ENCODE measurements at regions not wholly inside any gene's neighbourhood (a gene's known extent, or its start where the extent isn't known, plus 50 kb on each side); places are given as distances from the start of the nearest gene placed in this dataset.

- no peak for DNase-seq
- Histone ChIP-seq H3K36me3 (no peaks in the 10 kb centered on the region), H3K4me3 (no peak overlapping the region), H3K27ac (no peak overlapping the region), H3K27me3 (ENCODE audit: low read depth) (no peaks in the 10 kb centered on the region), H3K4me1 (no peaks in the 10 kb centered on the region), H3K9me3 (no peaks in the 10 kb centered on the region)
- intact Hi-C loops (cut with DNase I), result no loop called here
- ATAC-seq, result no peak
- no peak for TF ChIP-seq CTCF (IDR thresholded peaks at IDR 0.05)
These were observed 112.8 kb downstream of the DSC3 start for GRCh38 chr18:30929718-30930117.

- H3K27me3 ChIP-seq (ENCODE audit: low read depth), result no peaks in the 10 kb centered on the region
These were observed 113.5 kb downstream of the DSC3 start for GRCh38 chr18:30929065-30929464.

GRCh38 chr18:30927517-30928075, 114.9 kb downstream of the DSC3 start:
- no peak for TF ChIP-seq CTCF (IDR thresholded peaks at IDR 0.05)
- no peak for DNase-seq
- H3K9me3 ChIP-seq, result no peaks in the 10 kb centered on the region

More at GRCh38 chr18:30929065-30929464, 113.5 kb downstream of the DSC3 start:
- H3K4me3 ChIP-seq, result no peak overlapping the region
- H3K9me3 ChIP-seq, result no peaks in the 10 kb centered on the region
- no peak for TF ChIP-seq CTCF (IDR thresholded peaks at IDR 0.05)
- H3K4me1 ChIP-seq, result no peaks in the 10 kb centered on the region
- intact Hi-C loops (cut with DNase I), result no loop called here
- no peak overlapping the region for H3K27ac ChIP-seq
- no peaks in the 10 kb centered on the region for H3K36me3 ChIP-seq
- DNase-seq (no peak), ATAC-seq (no peak)

DNA sequence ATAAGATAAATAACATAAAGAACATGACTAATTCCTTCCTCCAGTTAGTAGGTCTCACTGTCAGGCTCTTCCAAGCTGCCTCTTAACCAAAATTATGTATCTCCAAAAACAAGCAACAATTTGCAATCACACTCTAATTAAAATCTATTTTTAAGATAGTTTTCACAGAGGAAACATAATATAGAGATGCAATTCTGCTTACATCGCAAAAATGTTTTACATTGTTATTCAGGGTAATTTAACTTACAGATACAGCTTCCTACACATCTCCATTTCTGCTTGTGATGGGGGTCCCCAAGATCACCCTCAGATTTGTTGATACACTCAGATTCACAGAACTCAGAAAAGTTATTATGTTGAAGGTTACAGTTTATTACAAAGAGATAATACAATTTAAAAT, 115.5 kb downstream of the DSC3 start:
- intact Hi-C loops (cut with DNase I), result no loop called here
- no peak overlapping the region for H3K27ac ChIP-seq
- H3K9me3 ChIP-seq, result no peaks in the 10 kb centered on the region
- TF ChIP-seq CTCF (IDR thresholded peaks at IDR 0.05), result no peak
- H3K4me1 ChIP-seq, result no peaks in the 10 kb centered on the region
- H3K27me3 ChIP-seq (ENCODE audit: low read depth), result no peaks in the 10 kb centered on the region
- ATAC-seq (no peak), DNase-seq (no peak)
- H3K4me3 ChIP-seq, result no peak overlapping the region
- no peaks in the 10 kb centered on the region for H3K36me3 ChIP-seq

More at GRCh38 chr18:30927517-30928075, 114.9 kb downstream of the DSC3 start:
- ATAC-seq, result no peak
- H3K4me1 ChIP-seq, result no peaks in the 10 kb centered on the region
- no peak overlapping the region for H3K4me3 ChIP-seq
- H3K36me3 ChIP-seq, result no peaks in the 10 kb centered on the region
- intact Hi-C loops (cut with DNase I), result no loop called here
- no peaks in the 10 kb centered on the region for H3K27me3 ChIP-seq (ENCODE audit: low read depth)
- no peak overlapping the region for H3K27ac ChIP-seq

GRCh38 chr18:30925795-30926194, 116.7 kb downstream of the DSC3 start:
- Histone ChIP-seq H3K27ac (no peak overlapping the region), H3K27me3 (ENCODE audit: low read depth) (no peaks in the 10 kb centered on the region), H3K4me1 (no peaks in the 10 kb centered on the region), H3K4me3 (no peak overlapping the region), H3K9me3 (no peaks in the 10 kb centered on the region), H3K36me3 (no peaks in the 10 kb centered on the region)
- no peak for TF ChIP-seq CTCF (IDR thresholded peaks at IDR 0.05)
- DNase-seq, result no peak
- ATAC-seq, result no peak
- intact Hi-C loops (cut with DNase I), result no loop called here

DNA sequence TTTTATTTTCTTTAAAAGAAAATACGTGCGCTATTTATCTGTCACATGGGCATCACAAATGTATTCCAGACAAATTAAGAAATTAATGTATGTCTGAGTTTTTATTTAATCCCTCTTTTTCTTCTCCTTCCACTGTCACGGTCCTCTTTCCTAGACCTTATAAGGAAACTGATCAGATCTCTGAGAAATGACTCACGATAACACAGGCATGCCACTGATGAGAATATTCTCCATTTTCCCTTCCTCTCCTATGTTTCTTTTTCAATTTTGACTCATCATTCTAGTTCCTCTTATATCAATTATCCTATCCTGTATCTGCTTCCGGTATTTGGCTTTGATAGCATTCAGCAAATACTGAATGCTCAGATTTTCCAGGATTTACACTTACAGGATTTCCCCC, 121.8 kb downstream of the DSC3 start:
- Histone ChIP-seq H3K27me3 (ENCODE audit: low read depth) (no peaks in the 10 kb centered on the region), H3K4me3 (no peak overlapping the region), H3K27ac (no peak overlapping the region), H3K36me3 (no peaks in the 10 kb centered on the region), H3K9me3 (no peaks in the 10 kb centered on the region), H3K4me1 (no peaks in the 10 kb centered on the region)
- DNase-seq (no peak), ATAC-seq (no peak)
- intact Hi-C loops (cut with DNase I), result no loop called here
- TF ChIP-seq CTCF (IDR thresholded peaks at IDR 0.05), result no peak

Measured in lower lobe of right lung (tissue), 2 donors.